ENCODE measurements at regions not wholly inside any gene's neighbourhood (a gene's known extent, or its start where the extent isn't known, plus 50 kb on each side); places are given as distances from the start of the nearest gene placed in this dataset.

- no peak for TF ChIP-seq CEBPB (IDR thresholded peaks at IDR 0.05)
Observed at GRCh38 chr9:82920154-82920553, 142.8 kb downstream of the RASEF start.

GRCh38 chr9:82922686-82923085 lies 140.3 kb downstream of the RASEF start:
- no peak for TF ChIP-seq RAD21 (IDR thresholded peaks at IDR 0.05; ENCODE audit: low read depth)
- TF ChIP-seq FOXM1 (IDR thresholded peaks at IDR 0.05; ENCODE audit: borderline replicate concordance, low read depth): no peak
- no peak for TF ChIP-seq EP300 (IDR thresholded peaks at IDR 0.05; ENCODE audit: borderline replicate concordance)
- no peak for TF ChIP-seq YY1 (IDR thresholded peaks at IDR 0.05; ENCODE audit: low read depth)
- TF ChIP-seq TEAD4 (IDR thresholded peaks at IDR 0.05): no peak
- no peak for TF ChIP-seq NFIC (IDR thresholded peaks at IDR 0.05)
- TF ChIP-seq TAF1 (IDR thresholded peaks at IDR 0.05; ENCODE audit: low read depth): no peak
- TF ChIP-seq, protein P1, sequence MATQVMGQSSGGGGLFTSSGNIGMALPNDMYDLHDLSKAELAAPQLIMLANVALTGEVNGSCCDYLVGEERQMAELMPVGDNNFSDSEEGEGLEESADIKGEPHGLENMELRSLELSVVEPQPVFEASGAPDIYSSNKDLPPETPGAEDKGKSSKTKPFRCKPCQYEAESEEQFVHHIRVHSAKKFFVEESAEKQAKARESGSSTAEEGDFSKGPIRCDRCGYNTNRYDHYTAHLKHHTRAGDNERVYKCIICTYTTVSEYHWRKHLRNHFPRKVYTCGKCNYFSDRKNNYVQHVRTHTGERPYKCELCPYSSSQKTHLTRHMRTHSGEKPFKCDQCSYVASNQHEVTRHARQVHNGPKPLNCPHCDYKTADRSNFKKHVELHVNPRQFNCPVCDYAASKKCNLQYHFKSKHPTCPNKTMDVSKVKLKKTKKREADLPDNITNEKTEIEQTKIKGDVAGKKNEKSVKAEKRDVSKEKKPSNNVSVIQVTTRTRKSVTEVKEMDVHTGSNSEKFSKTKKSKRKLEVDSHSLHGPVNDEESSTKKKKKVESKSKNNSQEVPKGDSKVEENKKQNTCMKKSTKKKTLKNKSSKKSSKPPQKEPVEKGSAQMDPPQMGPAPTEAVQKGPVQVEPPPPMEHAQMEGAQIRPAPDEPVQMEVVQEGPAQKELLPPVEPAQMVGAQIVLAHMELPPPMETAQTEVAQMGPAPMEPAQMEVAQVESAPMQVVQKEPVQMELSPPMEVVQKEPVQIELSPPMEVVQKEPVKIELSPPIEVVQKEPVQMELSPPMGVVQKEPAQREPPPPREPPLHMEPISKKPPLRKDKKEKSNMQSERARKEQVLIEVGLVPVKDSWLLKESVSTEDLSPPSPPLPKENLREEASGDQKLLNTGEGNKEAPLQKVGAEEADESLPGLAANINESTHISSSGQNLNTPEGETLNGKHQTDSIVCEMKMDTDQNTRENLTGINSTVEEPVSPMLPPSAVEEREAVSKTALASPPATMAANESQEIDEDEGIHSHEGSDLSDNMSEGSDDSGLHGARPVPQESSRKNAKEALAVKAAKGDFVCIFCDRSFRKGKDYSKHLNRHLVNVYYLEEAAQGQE (IDR thresholded peaks at IDR 0.05; ENCODE audit: low read depth): no peak
- no peak for TF ChIP-seq ZBTB7A (IDR thresholded peaks at IDR 0.05; ENCODE audit: low read depth)
- no peak for TF ChIP-seq CREB1 (IDR thresholded peaks at IDR 0.05; ENCODE audit: low read depth)
- TF ChIP-seq, protein P2, sequence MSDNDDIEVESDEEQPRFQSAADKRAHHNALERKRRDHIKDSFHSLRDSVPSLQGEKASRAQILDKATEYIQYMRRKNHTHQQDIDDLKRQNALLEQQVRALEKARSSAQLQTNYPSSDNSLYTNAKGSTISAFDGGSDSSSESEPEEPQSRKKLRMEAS (IDR thresholded peaks at IDR 0.05): no peak
- TF ChIP-seq USF1 (IDR thresholded peaks at IDR 0.05): no peak
- TF ChIP-seq TCF12 (IDR thresholded peaks at IDR 0.05; ENCODE audit: low read depth): no peak
- no peak for TF ChIP-seq CEBPB (IDR thresholded peaks at IDR 0.05)
- TF ChIP-seq EGR1 (IDR thresholded peaks at IDR 0.05): no peak

DNA sequence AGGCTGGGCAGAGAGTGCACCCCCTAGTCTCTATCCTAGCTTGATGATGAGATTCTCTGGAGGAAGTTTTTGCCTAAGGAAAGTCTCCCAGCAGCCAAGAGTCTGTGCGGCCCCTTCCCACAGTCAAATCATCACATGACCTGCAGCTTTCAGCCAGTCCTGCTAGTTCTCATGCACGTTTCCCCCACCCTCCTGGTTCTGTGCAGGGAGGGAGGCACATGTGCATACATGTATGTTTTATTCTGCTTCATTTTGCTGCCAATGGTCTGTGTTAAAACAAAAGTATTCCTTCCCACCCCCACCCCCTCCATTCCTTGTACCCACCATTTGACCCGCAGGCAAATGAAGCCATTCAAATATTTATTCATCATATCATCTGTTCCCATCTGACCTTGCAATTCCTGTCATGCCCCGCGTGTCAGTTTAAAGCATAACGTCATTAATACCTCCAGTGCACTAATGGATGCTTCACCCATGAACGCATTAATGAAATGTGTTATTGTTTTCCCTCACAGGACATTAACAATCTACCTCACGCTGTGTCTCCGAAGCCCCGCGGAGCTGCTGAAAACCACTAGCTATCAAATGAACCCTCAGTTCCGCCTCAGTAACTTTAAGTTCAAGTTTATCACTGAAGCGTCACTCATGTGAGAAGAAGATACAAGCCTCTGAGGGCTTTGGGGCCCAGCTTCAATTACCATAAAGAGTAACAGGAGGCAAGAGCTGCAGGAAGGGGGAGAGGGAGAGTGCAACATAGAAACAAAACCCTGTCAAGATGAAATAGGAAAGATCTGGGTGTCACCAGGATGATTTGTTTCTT lies 139.6 kb downstream of the RASEF start:
- peak; percentile 97 for TF ChIP-seq TCF12 (IDR thresholded peaks at IDR 0.05; ENCODE audit: low read depth)
- TF ChIP-seq YY1 (IDR thresholded peaks at IDR 0.05; ENCODE audit: low read depth): no peak
- TF ChIP-seq, protein P2 (IDR thresholded peaks at IDR 0.05): 0 out of 2 replicates have a peak, but pooled peaks have one; percentile 62
- TF ChIP-seq, protein P1 (IDR thresholded peaks at IDR 0.05; ENCODE audit: low read depth): no peak
- 0 out of 2 replicates have a peak, but pooled peaks have one; percentile 43 for TF ChIP-seq CREB1 (IDR thresholded peaks at IDR 0.05; ENCODE audit: low read depth)
- TF ChIP-seq USF1 (IDR thresholded peaks at IDR 0.05): 0 out of 2 replicates have a peak, but pooled peaks have one; percentile 14
- TF ChIP-seq NFIC (IDR thresholded peaks at IDR 0.05): peak; percentile 91
- peak; percentile 82 for TF ChIP-seq FOXM1 (IDR thresholded peaks at IDR 0.05; ENCODE audit: borderline replicate concordance, low read depth)
- TF ChIP-seq EP300 (IDR thresholded peaks at IDR 0.05; ENCODE audit: borderline replicate concordance): peak; percentile 91
- TF ChIP-seq ZBTB7A (IDR thresholded peaks at IDR 0.05; ENCODE audit: low read depth): no peak
- TF ChIP-seq TEAD4 (IDR thresholded peaks at IDR 0.05): peak; percentile 91
- peak; percentile 68; the same call in 1 of the 2 replicates for TF ChIP-seq CEBPB (IDR thresholded peaks at IDR 0.05)

GRCh38 chr9:82923912-82924605 lies 138.9 kb downstream of the RASEF start:
- no peak for TF ChIP-seq TEAD4 (IDR thresholded peaks at IDR 0.05)
- TF ChIP-seq, protein P2 (IDR thresholded peaks at IDR 0.05): no peak
- TF ChIP-seq, protein P1 (IDR thresholded peaks at IDR 0.05; ENCODE audit: low read depth): no peak

Data from Ishikawa (cell line).